ENCODE measurements at regions not wholly inside any gene's neighbourhood (a gene's known extent, or its start where the extent isn't known, plus 50 kb on each side); places are given as distances from the start of the nearest gene placed in this dataset.

- Histone ChIP-seq H3K27me3 (ENCODE audit: control insufficient read depth in 1 of 2, insufficient read depth in 2 of 2, low read length in 2 of 2) (no peaks in the 10 kb centered on the region), H3K27ac (ENCODE audit: low read depth, low read length) (no peak overlapping the region)
Measured at GRCh38 chr17:68694791-68695485, 93.8 kb upstream of the FAM20A start.

GRCh38 chr17:68693896-68694295 is 92.7 kb upstream of the FAM20A start:
- Histone ChIP-seq H3K4me1 (ENCODE audit: insufficient read depth, low read length) (peaks cover 11% of the 10 kb centered on the region), H3K9me3 (ENCODE audit: low read length) (no peaks in the 10 kb centered on the region), H3K9ac (ENCODE audit: low read length) (no peak overlapping the region), H3K36me3 (ENCODE audit: insufficient read depth, low read length) (no peaks in the 10 kb centered on the region), H3K4me3 (ENCODE audit: low read depth in 1 of 2, low read length in 2 of 2) (no peak overlapping the region), H3K27me3 (ENCODE audit: control insufficient read depth in 1 of 2, insufficient read depth in 2 of 2, low read length in 2 of 2) (no peaks in the 10 kb centered on the region), H3K27ac (ENCODE audit: low read depth, low read length) (no peak overlapping the region)

More at GRCh38 chr17:68694791-68695485, 93.8 kb upstream of the FAM20A start:
- H3K9me3 ChIP-seq (ENCODE audit: low read length), result no peaks in the 10 kb centered on the region
- no peaks in the 10 kb centered on the region for H3K36me3 ChIP-seq (ENCODE audit: insufficient read depth, low read length)
- H3K9ac ChIP-seq (ENCODE audit: low read length), result no peak overlapping the region
- no peak overlapping the region for H3K4me3 ChIP-seq (ENCODE audit: low read depth in 1 of 2, low read length in 2 of 2)
- peaks cover 13% of the 10 kb centered on the region for H3K4me1 ChIP-seq (ENCODE audit: insufficient read depth, low read length)

GRCh38 chr17:68693466-68693865 is 92.3 kb upstream of the FAM20A start:
- Histone ChIP-seq H3K27ac (ENCODE audit: low read depth, low read length) (no peak overlapping the region), H3K27me3 (ENCODE audit: control insufficient read depth in 1 of 2, insufficient read depth in 2 of 2, low read length in 2 of 2) (no peaks in the 10 kb centered on the region), H3K9me3 (ENCODE audit: low read length) (no peaks in the 10 kb centered on the region), H3K4me3 (ENCODE audit: low read depth in 1 of 2, low read length in 2 of 2) (no peak overlapping the region), H3K9ac (ENCODE audit: low read length) (no peak overlapping the region), H3K4me1 (ENCODE audit: insufficient read depth, low read length) (peaks cover 7% of the 10 kb centered on the region), H3K36me3 (ENCODE audit: insufficient read depth, low read length) (no peaks in the 10 kb centered on the region)

- Histone ChIP-seq H3K27ac (ENCODE audit: low read depth, low read length) (no peak overlapping the region), H3K36me3 (ENCODE audit: insufficient read depth, low read length) (no peaks in the 10 kb centered on the region)
Measured at GRCh38 chr17:68686108-68686988, 85.2 kb upstream of the FAM20A start.

GRCh38 chr17:68684949-68685357 is 83.8 kb upstream of the FAM20A start:
- H3K9ac ChIP-seq (ENCODE audit: low read length), result no peak overlapping the region
- H3K27ac ChIP-seq (ENCODE audit: low read depth, low read length), result no peak overlapping the region
- H3K4me3 ChIP-seq (ENCODE audit: low read depth in 1 of 2, low read length in 2 of 2), result no peak overlapping the region
- H3K27me3 ChIP-seq (ENCODE audit: control insufficient read depth in 1 of 2, insufficient read depth in 2 of 2, low read length in 2 of 2), result no peaks in the 10 kb centered on the region
- H3K36me3 ChIP-seq (ENCODE audit: insufficient read depth, low read length), result no peaks in the 10 kb centered on the region
- no peaks in the 10 kb centered on the region for H3K4me1 ChIP-seq (ENCODE audit: insufficient read depth, low read length)
- no peaks in the 10 kb centered on the region for H3K9me3 ChIP-seq (ENCODE audit: low read length)

More at GRCh38 chr17:68686108-68686988, 85.2 kb upstream of the FAM20A start:
- Histone ChIP-seq H3K4me3 (ENCODE audit: low read depth in 1 of 2, low read length in 2 of 2) (no peak overlapping the region), H3K9me3 (ENCODE audit: low read length) (no peaks in the 10 kb centered on the region), H3K27me3 (ENCODE audit: control insufficient read depth in 1 of 2, insufficient read depth in 2 of 2, low read length in 2 of 2) (no peaks in the 10 kb centered on the region), H3K9ac (ENCODE audit: low read length) (no peak overlapping the region), H3K4me1 (ENCODE audit: insufficient read depth, low read length) (no peaks in the 10 kb centered on the region)

GRCh38 chr17:68682903-68683302 is 81.7 kb upstream of the FAM20A start:
- Histone ChIP-seq H3K36me3 (ENCODE audit: insufficient read depth, low read length) (no peaks in the 10 kb centered on the region), H3K9me3 (ENCODE audit: low read length) (no peaks in the 10 kb centered on the region), H3K4me3 (ENCODE audit: low read depth in 1 of 2, low read length in 2 of 2) (no peak overlapping the region), H3K27ac (ENCODE audit: low read depth, low read length) (no peak overlapping the region), H3K9ac (ENCODE audit: low read length) (no peak overlapping the region), H3K27me3 (ENCODE audit: control insufficient read depth in 1 of 2, insufficient read depth in 2 of 2, low read length in 2 of 2) (no peaks in the 10 kb centered on the region), H3K4me1 (ENCODE audit: insufficient read depth, low read length) (no peaks in the 10 kb centered on the region)

- H3K27ac ChIP-seq (ENCODE audit: low read depth, low read length), result no peak overlapping the region
- H3K36me3 ChIP-seq (ENCODE audit: insufficient read depth, low read length), result no peaks in the 10 kb centered on the region
- no peaks in the 10 kb centered on the region for H3K4me1 ChIP-seq (ENCODE audit: insufficient read depth, low read length)
- no peaks in the 10 kb centered on the region for H3K27me3 ChIP-seq (ENCODE audit: control insufficient read depth in 1 of 2, insufficient read depth in 2 of 2, low read length in 2 of 2)
- H3K9me3 ChIP-seq (ENCODE audit: low read length), result no peaks in the 10 kb centered on the region
- no peak overlapping the region for H3K4me3 ChIP-seq (ENCODE audit: low read depth in 1 of 2, low read length in 2 of 2)
- H3K9ac ChIP-seq (ENCODE audit: low read length), result no peak overlapping the region
Measured at GRCh38 chr17:68679882-68680281, 78.7 kb upstream of the FAM20A start.

GRCh38 chr17:68676856-68677255 is 75.7 kb upstream of the FAM20A start:
- Histone ChIP-seq H3K27ac (ENCODE audit: low read depth, low read length) (no peak overlapping the region), H3K36me3 (ENCODE audit: insufficient read depth, low read length) (no peaks in the 10 kb centered on the region), H3K9me3 (ENCODE audit: low read length) (no peaks in the 10 kb centered on the region), H3K9ac (ENCODE audit: low read length) (no peak overlapping the region), H3K4me3 (ENCODE audit: low read depth in 1 of 2, low read length in 2 of 2) (no peak overlapping the region), H3K4me1 (ENCODE audit: insufficient read depth, low read length) (no peaks in the 10 kb centered on the region), H3K27me3 (ENCODE audit: control insufficient read depth in 1 of 2, insufficient read depth in 2 of 2, low read length in 2 of 2) (no peaks in the 10 kb centered on the region)

- Histone ChIP-seq H3K9me3 (ENCODE audit: low read length) (no peaks in the 10 kb centered on the region), H3K4me3 (ENCODE audit: low read depth in 1 of 2, low read length in 2 of 2) (no peak overlapping the region), H3K9ac (ENCODE audit: low read length) (no peak overlapping the region), H3K27ac (ENCODE audit: low read depth, low read length) (no peak overlapping the region), H3K27me3 (ENCODE audit: control insufficient read depth in 1 of 2, insufficient read depth in 2 of 2, low read length in 2 of 2) (no peaks in the 10 kb centered on the region), H3K36me3 (ENCODE audit: insufficient read depth, low read length) (no peaks in the 10 kb centered on the region), H3K4me1 (ENCODE audit: insufficient read depth, low read length) (no peaks in the 10 kb centered on the region)
Measured at GRCh38 chr17:68675723-68676122, 74.6 kb upstream of the FAM20A start.

GRCh38 chr17:68674029-68674925 is 73.1 kb upstream of the FAM20A start:
- no peaks in the 10 kb centered on the region for H3K27me3 ChIP-seq (ENCODE audit: control insufficient read depth in 1 of 2, insufficient read depth in 2 of 2, low read length in 2 of 2)
- no peak overlapping the region for H3K27ac ChIP-seq (ENCODE audit: low read depth, low read length)
- H3K36me3 ChIP-seq (ENCODE audit: insufficient read depth, low read length), result no peaks in the 10 kb centered on the region
- H3K9ac ChIP-seq (ENCODE audit: low read length), result no peak overlapping the region
- H3K4me3 ChIP-seq (ENCODE audit: low read depth in 1 of 2, low read length in 2 of 2), result no peak overlapping the region
- H3K4me1 ChIP-seq (ENCODE audit: insufficient read depth, low read length), result no peaks in the 10 kb centered on the region
- no peaks in the 10 kb centered on the region for H3K9me3 ChIP-seq (ENCODE audit: low read length)
